GM12892 (cell line): ENCODE measurements at regions not wholly inside any gene's neighbourhood (a gene's known extent, or its start where the extent isn't known, plus 50 kb on each side); places are given as distances from the start of the nearest gene placed in this dataset.

Experiments
- POLR2A ChIP-seq: IDR thresholded peaks from 2 replicates; pipeline ENCODE4 v1.6.1; 2011; ENCODE audit warnings: low read depth, low read length, control low read depth
- POLR2AphosphoS5 ChIP-seq: IDR thresholded peaks from 2 replicates; pipeline ENCODE4 v1.6.1; 2011; ENCODE audit warnings: low read depth, low read length, control low read depth

GRCh38 chr2:18740474-18740881, 151.1 kb upstream of the NT5C1B start:
- TF ChIP-seq POLR2A (no peak), POLR2AphosphoS5 (no peak)
